ENCODE measurements at regions not wholly inside any gene's neighbourhood (a gene's known extent, or its start where the extent isn't known, plus 50 kb on each side); places are given as distances from the start of the nearest gene placed in this dataset.

DNA sequence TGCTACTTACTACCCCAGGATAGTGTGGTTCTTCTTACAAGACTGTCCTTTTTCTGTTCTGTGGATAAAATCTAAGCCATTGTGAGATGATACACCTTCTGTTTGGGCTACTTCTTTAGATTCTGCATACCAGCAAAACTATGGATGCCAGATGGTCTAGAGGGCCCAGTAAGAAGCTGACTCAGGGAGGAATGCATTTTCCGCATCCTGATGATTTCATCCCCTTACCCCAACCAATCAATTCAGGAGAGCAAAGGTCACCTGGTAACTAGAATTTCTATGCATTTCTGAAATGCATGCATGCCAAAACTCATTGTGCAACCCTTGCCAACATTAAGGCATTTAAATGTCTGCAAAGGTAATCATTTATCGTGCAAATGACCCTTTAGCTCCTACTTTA is 285.7 kb upstream of the ZP4 start:
- no peak overlapping the region for H3K4me3 ChIP-seq
- ATAC-seq (no peak), DNase-seq (no peak)
- intact Hi-C loops (cut with DNase I) = no loop called here
- no peaks in the 10 kb centered on the region for H3K4me1 ChIP-seq
- TF ChIP-seq CTCF (IDR thresholded peaks at IDR 0.05) = no peak
- H3K36me3 ChIP-seq = no peaks in the 10 kb centered on the region
- peaks cover 0 to 3% of the 10 kb centered on the region in 2 donors for H3K9me3 ChIP-seq
- no peak overlapping the region for H3K27ac ChIP-seq
- H3K27me3 ChIP-seq = no peaks in the 10 kb centered on the region

DNA sequence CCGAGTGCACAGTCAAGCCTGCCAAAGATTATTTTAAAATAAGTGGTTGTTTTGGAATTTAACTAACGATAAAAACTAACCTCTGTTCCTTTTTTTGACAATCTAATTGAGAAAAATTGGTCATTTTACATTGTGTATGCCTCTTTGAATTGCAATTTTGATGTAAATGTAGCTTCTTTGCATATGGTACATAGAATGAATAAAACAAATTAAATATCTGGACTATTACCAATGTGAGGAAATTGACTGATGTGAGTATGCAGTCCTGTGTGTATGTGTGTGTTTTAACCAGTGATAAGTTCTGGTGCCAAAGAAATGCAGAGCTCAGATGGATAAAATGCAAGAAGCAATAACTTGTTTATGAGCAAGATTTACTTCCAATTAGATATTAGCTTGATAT is 281.3 kb upstream of the ZP4 start:
- intact Hi-C loops (cut with DNase I) = no loop called here
- TF ChIP-seq CTCF (IDR thresholded peaks at IDR 0.05) = no peak
- DNase-seq (no peak), ATAC-seq (no peak)
- no peaks in the 10 kb centered on the region for H3K4me1 ChIP-seq
- no peak overlapping the region for H3K4me3 ChIP-seq
- no peaks in the 10 kb centered on the region for H3K27me3 ChIP-seq
- H3K27ac ChIP-seq = no peak overlapping the region
- no peaks in the 10 kb centered on the region for H3K36me3 ChIP-seq
- H3K9me3 ChIP-seq = no peaks in the 10 kb centered on the region

DNA sequence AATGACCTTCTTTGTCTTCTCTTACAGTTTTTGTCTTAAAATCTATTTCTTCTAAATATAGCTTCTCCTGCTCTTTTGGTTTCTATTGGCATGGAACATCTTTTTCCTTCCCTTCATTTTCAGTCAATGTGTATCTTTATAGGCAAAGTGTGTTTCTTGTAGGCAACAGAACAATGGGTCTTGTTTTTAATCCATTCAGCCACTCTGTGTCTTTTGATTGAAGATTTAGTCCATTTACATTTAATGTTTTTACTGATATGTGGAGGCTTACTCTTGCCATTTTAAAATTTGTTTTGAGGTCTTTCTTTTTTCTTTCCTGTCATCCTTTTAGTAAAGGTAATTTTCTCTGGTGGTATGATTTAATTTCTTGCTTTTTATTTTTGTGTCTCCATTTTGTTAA is 271.2 kb upstream of the ZP4 start:
- no peak for DNase-seq
- H3K27ac ChIP-seq = no peak overlapping the region
- H3K36me3 ChIP-seq = no peaks in the 10 kb centered on the region
- peaks cover 0 to 24% of the 10 kb centered on the region in 2 donors for H3K9me3 ChIP-seq
- TF ChIP-seq CTCF (IDR thresholded peaks at IDR 0.05) = no peak
- no peak overlapping the region for H3K4me3 ChIP-seq
- no peaks in the 10 kb centered on the region for H3K4me1 ChIP-seq
- intact Hi-C loops (cut with DNase I) = no loop called here
- no peak for ATAC-seq
- H3K27me3 ChIP-seq = no peaks in the 10 kb centered on the region

GRCh38 chr1:238153939-238154338 is 263.2 kb upstream of the ZP4 start:
- ATAC-seq (no peak), DNase-seq (no peak)
- Histone ChIP-seq H3K27ac (no peak overlapping the region), H3K4me3 (no peak overlapping the region), H3K36me3 (no peaks in the 10 kb centered on the region), H3K9me3 (no peaks in the 10 kb centered on the region), H3K4me1 (no peaks in the 10 kb centered on the region), H3K27me3 (no peaks in the 10 kb centered on the region)
- intact Hi-C loops (cut with DNase I) = no loop called here
- no peak for TF ChIP-seq CTCF (IDR thresholded peaks at IDR 0.05)

GRCh38 chr1:238153253-238153652 is 262.5 kb upstream of the ZP4 start:
- no peak overlapping the region for H3K4me3 ChIP-seq
- H3K36me3 ChIP-seq = no peaks in the 10 kb centered on the region
- ATAC-seq (no peak), DNase-seq (no peak)
- no peak overlapping the region for H3K27ac ChIP-seq
- no peak for TF ChIP-seq CTCF (IDR thresholded peaks at IDR 0.05)
- no peaks in the 10 kb centered on the region for H3K27me3 ChIP-seq
- no peaks in the 10 kb centered on the region for H3K4me1 ChIP-seq
- intact Hi-C loops (cut with DNase I) = no loop called here
- no peaks in the 10 kb centered on the region for H3K9me3 ChIP-seq
